ENCODE measurements at regions not wholly inside any gene's neighbourhood (a gene's known extent, or its start where the extent isn't known, plus 50 kb on each side); places are given as distances from the start of the nearest gene placed in this dataset.

DNA sequence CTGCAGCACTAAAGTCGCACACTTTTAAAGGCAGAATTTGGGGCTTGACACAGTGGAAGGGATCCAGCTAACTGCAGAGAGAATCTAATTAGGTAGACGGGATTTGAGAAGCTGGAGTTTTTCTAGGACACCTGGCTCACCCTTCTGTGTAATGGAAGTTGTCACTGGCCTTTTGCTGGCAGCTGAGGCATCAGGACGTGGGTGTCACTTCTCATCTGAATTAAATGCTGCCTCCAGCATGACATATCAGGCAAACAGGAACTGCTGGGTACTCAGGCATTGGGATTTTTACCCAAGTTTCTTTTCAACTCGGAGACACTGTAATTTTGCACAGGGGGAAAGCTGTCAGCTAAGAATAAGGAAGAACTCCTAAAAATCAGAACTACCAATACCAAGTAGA is 861.9 kb upstream of the ARPP21 start:
- Histone ChIP-seq H4K20me1 (ENCODE audit: low read depth, low read length) (no peaks in the 10 kb centered on the region), H3K79me2 (ENCODE audit: insufficient read depth, low read length) (no peaks in the 10 kb centered on the region), H3K36me3 (ENCODE audit: low read length) (no peaks in the 10 kb centered on the region), H3K27ac (ENCODE audit: low read depth, low read length) (no peak overlapping the region), H3F3A (ENCODE audit: insufficient read depth) (no peaks in the 10 kb centered on the region), H3K27me3 (ENCODE audit: low read length) (no peaks in the 10 kb centered on the region), H3K9me2 (replicated peaks; ENCODE audit: insufficient read depth, low read length) (no peaks in the 10 kb centered on the region), H3K9me3 (ENCODE audit: insufficient read depth, low read length) (no peaks in the 10 kb centered on the region), H3K4me3 (ENCODE audit: insufficient read depth, low read length, poor library complexity, severe bottlenecking) (no peak overlapping the region), H2AFZ (ENCODE audit: low read depth, low read length, severe bottlenecking) (no peak overlapping the region), H3K4me2 (ENCODE audit: low read depth, low read length, poor library complexity, severe bottlenecking) (no peak overlapping the region), H3K9ac (ENCODE audit: low read length) (no peak overlapping the region)
- TF ChIP-seq CTCF (IDR thresholded peaks at IDR 0.05; ENCODE audit: insufficient read depth, low read length, poor library complexity, severe bottlenecking), result no peak
- TF ChIP-seq EZH2phosphoT487 (conservative IDR thresholded peaks at IDR 0.05; ENCODE audit: low read length), result no peak

DNA sequence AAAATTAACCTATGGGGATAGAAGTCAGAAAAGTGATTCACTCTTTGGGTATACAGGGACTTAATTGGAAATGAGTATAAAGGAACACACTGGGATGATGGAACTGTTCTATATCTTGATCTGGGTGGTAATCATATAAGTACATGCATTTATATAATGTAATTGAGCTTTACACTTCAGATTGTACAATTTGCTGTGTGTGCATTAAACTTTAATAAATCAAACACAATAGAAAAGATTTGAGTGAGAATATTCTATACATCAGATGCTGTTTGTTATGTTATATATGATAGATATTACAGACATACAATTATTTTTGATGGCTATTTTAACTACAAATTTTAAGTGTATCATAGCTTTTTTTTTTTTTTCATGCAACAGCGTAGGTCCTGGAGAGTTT is 860.2 kb upstream of the ARPP21 start:
- no peaks in the 10 kb centered on the region for H3F3A ChIP-seq (ENCODE audit: insufficient read depth)
- no peaks in the 10 kb centered on the region for H3K79me2 ChIP-seq (ENCODE audit: insufficient read depth, low read length)
- TF ChIP-seq CTCF (IDR thresholded peaks at IDR 0.05; ENCODE audit: insufficient read depth, low read length, poor library complexity, severe bottlenecking) (no peak), EZH2phosphoT487 (conservative IDR thresholded peaks at IDR 0.05; ENCODE audit: low read length) (no peak)
- no peak overlapping the region for H2AFZ ChIP-seq (ENCODE audit: low read depth, low read length, severe bottlenecking)
- H3K9me2 ChIP-seq (replicated peaks; ENCODE audit: insufficient read depth, low read length), result no peaks in the 10 kb centered on the region
- no peak overlapping the region for H3K4me2 ChIP-seq (ENCODE audit: low read depth, low read length, poor library complexity, severe bottlenecking)
- H3K36me3 ChIP-seq (ENCODE audit: low read length), result no peaks in the 10 kb centered on the region
- no peak overlapping the region for H3K4me3 ChIP-seq (ENCODE audit: insufficient read depth, low read length, poor library complexity, severe bottlenecking)
- no peaks in the 10 kb centered on the region for H3K9me3 ChIP-seq (ENCODE audit: insufficient read depth, low read length)
- no peak overlapping the region for H3K27ac ChIP-seq (ENCODE audit: low read depth, low read length)
- no peaks in the 10 kb centered on the region for H4K20me1 ChIP-seq (ENCODE audit: low read depth, low read length)
- no peaks in the 10 kb centered on the region for H3K27me3 ChIP-seq (ENCODE audit: low read length)
- no peak overlapping the region for H3K9ac ChIP-seq (ENCODE audit: low read length)

DNA sequence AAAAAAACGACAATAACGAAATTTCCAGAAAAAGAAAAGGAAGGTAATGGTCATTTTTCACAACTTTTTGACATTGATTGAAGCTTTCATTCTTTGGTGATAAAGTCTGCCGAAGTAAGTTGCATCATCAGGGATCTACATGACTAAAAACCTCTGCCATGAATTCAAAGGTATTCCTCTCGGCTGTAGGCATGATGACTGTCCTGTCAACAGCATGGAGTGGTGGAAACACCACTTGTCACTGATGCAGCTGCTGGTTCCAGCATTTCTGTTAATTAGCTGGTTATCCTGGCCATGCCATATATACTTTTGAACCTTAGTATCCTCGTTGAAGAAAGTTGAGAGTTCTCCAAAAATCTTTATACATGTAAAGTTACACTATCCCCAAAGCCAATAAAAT is 859.0 kb upstream of the ARPP21 start:
- no peaks in the 10 kb centered on the region for H4K20me1 ChIP-seq (ENCODE audit: low read depth, low read length)
- H3F3A ChIP-seq (ENCODE audit: insufficient read depth), result no peaks in the 10 kb centered on the region
- H3K9me3 ChIP-seq (ENCODE audit: insufficient read depth, low read length), result no peaks in the 10 kb centered on the region
- H3K4me2 ChIP-seq (ENCODE audit: low read depth, low read length, poor library complexity, severe bottlenecking), result no peak overlapping the region
- H3K79me2 ChIP-seq (ENCODE audit: insufficient read depth, low read length), result no peaks in the 10 kb centered on the region
- no peak overlapping the region for H3K9ac ChIP-seq (ENCODE audit: low read length)
- no peak overlapping the region for H3K27ac ChIP-seq (ENCODE audit: low read depth, low read length)
- no peaks in the 10 kb centered on the region for H3K9me2 ChIP-seq (replicated peaks; ENCODE audit: insufficient read depth, low read length)
- no peaks in the 10 kb centered on the region for H3K27me3 ChIP-seq (ENCODE audit: low read length)
- H3K4me3 ChIP-seq (ENCODE audit: insufficient read depth, low read length, poor library complexity, severe bottlenecking), result no peak overlapping the region
- no peak overlapping the region for H2AFZ ChIP-seq (ENCODE audit: low read depth, low read length, severe bottlenecking)
- TF ChIP-seq CTCF (IDR thresholded peaks at IDR 0.05; ENCODE audit: insufficient read depth, low read length, poor library complexity, severe bottlenecking), result no peak
- TF ChIP-seq EZH2phosphoT487 (conservative IDR thresholded peaks at IDR 0.05; ENCODE audit: low read length), result no peak
- no peaks in the 10 kb centered on the region for H3K36me3 ChIP-seq (ENCODE audit: low read length)

DNA sequence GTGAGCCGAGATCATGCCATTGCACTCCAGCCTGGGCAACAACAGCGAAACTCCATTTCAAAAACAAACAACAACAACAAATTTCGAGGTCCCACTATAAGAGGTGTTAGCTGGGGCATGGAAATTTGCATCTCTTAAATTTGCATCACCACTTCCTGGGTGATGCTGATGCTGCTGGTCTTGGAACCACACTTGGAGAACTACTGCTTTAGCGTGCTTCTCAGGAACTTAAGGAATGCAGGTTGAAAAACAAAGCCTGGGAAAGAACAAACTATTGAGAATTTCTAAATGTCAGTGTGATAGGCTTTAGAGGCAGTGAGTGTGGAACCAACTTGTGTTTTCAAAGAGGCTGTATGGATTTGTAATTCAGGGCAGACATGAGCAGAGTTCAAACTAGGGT is 858.4 kb upstream of the ARPP21 start:
- Histone ChIP-seq H2AFZ (ENCODE audit: low read depth, low read length, severe bottlenecking) (no peak overlapping the region), H3K4me2 (ENCODE audit: low read depth, low read length, poor library complexity, severe bottlenecking) (no peak overlapping the region), H3F3A (ENCODE audit: insufficient read depth) (no peaks in the 10 kb centered on the region)

More for the DNA sequence above, 858.4 kb upstream of the ARPP21 start:
- Histone ChIP-seq H3K9me2 (replicated peaks; ENCODE audit: insufficient read depth, low read length) (no peaks in the 10 kb centered on the region), H3K36me3 (ENCODE audit: low read length) (peaks cover 5% of the 10 kb centered on the region; the same call in 1 of the 2 replicates), H3K27me3 (ENCODE audit: low read length) (no peaks in the 10 kb centered on the region), H3K9ac (ENCODE audit: low read length) (no peak overlapping the region), H3K79me2 (ENCODE audit: insufficient read depth, low read length) (no peaks in the 10 kb centered on the region), H3K9me3 (ENCODE audit: insufficient read depth, low read length) (no peaks in the 10 kb centered on the region), H3K27ac (ENCODE audit: low read depth, low read length) (no peak overlapping the region), H3K4me3 (ENCODE audit: insufficient read depth, low read length, poor library complexity, severe bottlenecking) (no peak overlapping the region), H4K20me1 (ENCODE audit: low read depth, low read length) (no peaks in the 10 kb centered on the region)
- no peak for TF ChIP-seq EZH2phosphoT487 (conservative IDR thresholded peaks at IDR 0.05; ENCODE audit: low read length)
- TF ChIP-seq CTCF (IDR thresholded peaks at IDR 0.05; ENCODE audit: insufficient read depth, low read length, poor library complexity, severe bottlenecking), result no peak
